ENCODE measurements at regions not wholly inside any gene's neighbourhood (a gene's known extent, or its start where the extent isn't known, plus 50 kb on each side); places are given as distances from the start of the nearest gene placed in this dataset.

- DNase-seq, result no peak
- no peaks in the 10 kb centered on the region for H3K4me1 ChIP-seq (ENCODE audit: insufficient read depth, low read length)
- CTCF ChIA-PET, result no interaction called here
- POLR2A ChIA-PET, result no interaction called here
- no peak overlapping the region for H3K27ac ChIP-seq (ENCODE audit: low read depth, low read length)
- Mint-ChIP-seq H3K4me3 (no peak overlapping the region), H3K36me3 (no peaks in the 10 kb centered on the region), H3K27ac (no peak overlapping the region), H3K4me1 (no peaks in the 10 kb centered on the region), H3K9me3 (peaks cover 0 to 3% (median 2%) of the 10 kb centered on the region in 5 donors), H3K27me3 (peaks cover 0 to 5% of the 10 kb centered on the region in 2 donors)
- no peak overlapping the region for H3K4me3 ChIP-seq (ENCODE audit: low read length)
- no peaks in the 10 kb centered on the region for H3K36me3 ChIP-seq (ENCODE audit: insufficient read depth, low read length)
- no peaks in the 10 kb centered on the region for H3K27me3 ChIP-seq (ENCODE audit: insufficient read depth, low read length, poor library complexity, severe bottlenecking)
- H3K9me3 ChIP-seq (ENCODE audit: low read length), result no peaks in the 10 kb centered on the region
Measured at GRCh38 chr1:14083706-14084105, 383.7 kb downstream of the PRDM2 start.

DNA sequence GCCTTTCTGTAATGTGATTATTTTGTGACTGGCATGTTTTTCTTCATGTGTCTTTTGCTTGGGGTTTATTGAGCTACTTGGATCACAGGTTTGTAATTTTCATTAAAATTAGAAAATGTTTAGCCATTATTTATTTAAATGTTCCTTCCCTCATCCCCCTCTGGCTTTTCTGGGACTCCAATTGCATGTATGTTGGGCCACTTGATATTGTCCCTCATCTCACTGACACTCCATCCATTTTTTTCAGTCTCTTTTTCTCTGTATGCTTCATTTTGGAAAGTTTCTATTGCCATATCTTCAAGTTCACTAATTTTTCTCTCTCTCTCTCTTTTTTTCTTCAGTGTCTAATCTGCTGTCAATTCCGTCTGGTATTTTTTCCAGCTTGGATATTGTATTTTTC is 390.1 kb downstream of the PRDM2 start:
- Mint-ChIP-seq H3K36me3 (peaks cover 0 to 8% (median 0%) of the 10 kb centered on the region in 3 donors), H3K4me1 (no peaks in the 10 kb centered on the region), H3K27me3 (peaks cover 6 to 18% of the 10 kb centered on the region in 2 donors), H3K9me3 (peaks cover 10 to 14% (median 12%) of the 10 kb centered on the region in 5 donors), H3K27ac (no peak overlapping the region), H3K4me3 (no peak overlapping the region)
- Histone ChIP-seq H3K4me3 (ENCODE audit: low read length) (no peak overlapping the region), H3K9me3 (ENCODE audit: low read length) (no peaks in the 10 kb centered on the region), H3K36me3 (ENCODE audit: insufficient read depth, low read length) (no peaks in the 10 kb centered on the region), H3K27me3 (ENCODE audit: insufficient read depth, low read length, poor library complexity, severe bottlenecking) (no peaks in the 10 kb centered on the region), H3K27ac (ENCODE audit: low read depth, low read length) (no peak overlapping the region), H3K4me1 (ENCODE audit: insufficient read depth, low read length) (no peaks in the 10 kb centered on the region)
- ChIA-PET POLR2A (no interaction called here), CTCF (no interaction called here)
- DNase-seq, result no peak

DNA sequence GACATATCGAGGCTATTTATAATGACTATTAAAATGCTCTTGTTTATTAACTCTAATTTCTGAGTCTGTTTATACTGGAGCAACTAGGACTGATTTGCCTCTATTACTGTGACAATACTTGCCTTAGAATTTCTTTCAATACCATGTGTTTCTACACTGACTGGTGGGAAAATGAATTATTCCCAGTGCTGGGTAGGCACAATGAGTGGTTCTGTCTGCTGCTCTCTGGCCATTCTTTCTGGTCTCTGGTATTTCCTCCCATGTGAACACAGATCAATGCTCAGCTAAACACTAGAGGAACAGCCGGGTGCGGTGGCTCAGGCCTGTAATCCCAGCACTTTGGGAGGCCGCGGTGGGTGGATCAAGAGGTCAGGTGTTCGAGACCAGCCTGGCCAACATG is 390.5 kb downstream of the PRDM2 start:
- Mint-ChIP-seq H3K36me3 (peaks cover 0 to 8% (median 0%) of the 10 kb centered on the region in 3 donors), H3K4me3 (no peak overlapping the region), H3K27ac (no peak overlapping the region), H3K9me3 (peaks cover 10 to 14% (median 12%) of the 10 kb centered on the region in 5 donors), H3K27me3 (peaks cover 6 to 18% of the 10 kb centered on the region in 2 donors), H3K4me1 (no peaks in the 10 kb centered on the region)
- no peak overlapping the region for H3K27ac ChIP-seq (ENCODE audit: low read depth, low read length)
- no peaks in the 10 kb centered on the region for H3K9me3 ChIP-seq (ENCODE audit: low read length)
- ChIA-PET CTCF (no interaction called here), POLR2A (no interaction called here)
- H3K36me3 ChIP-seq (ENCODE audit: insufficient read depth, low read length), result no peaks in the 10 kb centered on the region
- H3K27me3 ChIP-seq (ENCODE audit: insufficient read depth, low read length, poor library complexity, severe bottlenecking), result no peaks in the 10 kb centered on the region
- no peak for DNase-seq
- no peak overlapping the region for H3K4me3 ChIP-seq (ENCODE audit: low read length)
- H3K4me1 ChIP-seq (ENCODE audit: insufficient read depth, low read length), result no peaks in the 10 kb centered on the region

DNA sequence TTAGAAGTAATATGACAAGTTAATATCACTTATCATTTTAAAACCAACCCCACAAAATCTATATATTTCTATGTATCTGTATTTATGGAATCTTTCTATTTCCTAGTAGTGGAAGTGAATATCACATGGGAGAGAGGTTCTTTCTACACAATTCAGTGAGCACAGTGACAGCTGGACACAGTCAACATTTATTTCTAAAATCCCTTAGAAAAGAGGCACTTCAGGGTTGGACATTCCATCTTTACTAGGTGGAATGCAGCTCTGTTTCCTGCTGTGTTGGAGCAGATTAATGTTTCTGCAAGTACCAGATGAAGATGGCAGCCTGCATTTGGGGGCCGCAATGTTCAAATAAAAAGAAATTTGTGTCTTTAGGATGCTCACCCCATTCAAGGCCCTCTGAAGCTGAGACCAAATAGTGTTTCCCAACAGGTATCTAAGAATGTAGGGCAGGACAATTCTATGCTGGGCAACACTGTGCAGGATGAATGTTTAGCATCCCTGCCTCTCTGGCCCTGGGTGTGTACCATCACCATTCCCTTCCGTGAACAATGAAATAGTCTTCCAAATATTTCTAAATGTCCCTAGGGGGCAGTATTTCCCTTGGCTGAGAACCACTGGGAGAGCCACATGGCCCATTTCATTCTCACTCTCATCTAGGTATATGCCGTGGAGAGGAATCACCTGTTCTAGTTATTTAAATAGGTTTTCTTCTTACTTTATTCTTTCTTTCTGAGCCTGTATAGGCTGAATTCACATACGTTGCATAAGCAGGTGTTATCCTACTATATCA is 394.8 kb downstream of the PRDM2 start:
- Histone ChIP-seq H3K27me3 (ENCODE audit: insufficient read depth, low read length, poor library complexity, severe bottlenecking) (no peaks in the 10 kb centered on the region), H3K36me3 (ENCODE audit: insufficient read depth, low read length) (no peaks in the 10 kb centered on the region), H3K4me3 (ENCODE audit: low read length) (no peak overlapping the region), H3K9me3 (ENCODE audit: low read length) (no peaks in the 10 kb centered on the region), H3K27ac (ENCODE audit: low read depth, low read length) (no peak overlapping the region), H3K4me1 (ENCODE audit: insufficient read depth, low read length) (no peaks in the 10 kb centered on the region)
- Mint-ChIP-seq H3K27me3 (peaks cover 8 to 22% of the 10 kb centered on the region in 2 donors), H3K4me3 (no peak overlapping the region), H3K36me3 (peaks cover 0 to 8% (median 0%) of the 10 kb centered on the region in 3 donors), H3K9me3 (peaks cover 8 to 13% (median 11%) of the 10 kb centered on the region in 5 donors), H3K27ac (no peak overlapping the region), H3K4me1 (no peaks in the 10 kb centered on the region)
- ChIA-PET POLR2A (no interaction called here), CTCF (no interaction called here)
- DNase-seq, result no peak

GRCh38 chr1:14098294-14098913 is 398.4 kb downstream of the PRDM2 start:
- no peak for DNase-seq
- Histone ChIP-seq H3K9me3 (ENCODE audit: low read length) (no peaks in the 10 kb centered on the region), H3K27ac (ENCODE audit: low read depth, low read length) (no peak overlapping the region), H3K36me3 (ENCODE audit: insufficient read depth, low read length) (no peaks in the 10 kb centered on the region), H3K27me3 (ENCODE audit: insufficient read depth, low read length, poor library complexity, severe bottlenecking) (no peaks in the 10 kb centered on the region), H3K4me1 (ENCODE audit: insufficient read depth, low read length) (no peaks in the 10 kb centered on the region), H3K4me3 (ENCODE audit: low read length) (no peak overlapping the region)
- Mint-ChIP-seq H3K4me3 (no peak overlapping the region), H3K27me3 (peaks cover 4 to 7% of the 10 kb centered on the region in 2 donors), H3K9me3 (peaks cover 0 to 3% (median 0%) of the 10 kb centered on the region in 5 donors), H3K4me1 (no peaks in the 10 kb centered on the region), H3K27ac (no peak overlapping the region), H3K36me3 (no peaks in the 10 kb centered on the region)
- CTCF ChIA-PET, result no interaction called here
- POLR2A ChIA-PET, result no interaction called here

DNA sequence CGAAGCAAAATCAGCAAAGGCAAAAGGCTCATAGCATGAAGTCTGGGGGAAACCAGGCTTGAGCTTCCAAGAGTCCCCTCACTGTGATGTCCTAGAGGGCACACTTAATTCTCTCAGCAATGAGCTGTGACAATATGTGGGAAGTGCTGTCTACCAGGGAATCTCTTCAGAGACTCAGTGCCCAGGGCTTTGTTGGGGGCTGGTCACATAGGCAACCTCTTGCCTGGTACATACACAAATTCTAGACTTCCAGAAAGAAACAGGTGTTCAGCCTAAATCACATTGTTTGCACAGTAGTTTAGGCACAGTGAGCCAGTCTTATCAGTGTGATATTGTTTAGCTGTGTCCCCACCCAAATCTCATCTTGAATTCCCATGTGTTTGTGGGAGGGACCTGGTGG is 400.5 kb downstream of the PRDM2 start:
- ChIA-PET POLR2A (no interaction called here), CTCF (no interaction called here)
- no peaks in the 10 kb centered on the region for H3K9me3 ChIP-seq (ENCODE audit: low read length)
- Mint-ChIP-seq H3K4me1 (no peaks in the 10 kb centered on the region), H3K4me3 (no peak overlapping the region), H3K27ac (no peak overlapping the region), H3K36me3 (no peaks in the 10 kb centered on the region), H3K27me3 (peaks cover 4 to 9% of the 10 kb centered on the region in 2 donors), H3K9me3 (peaks cover 0 to 3% (median 0%) of the 10 kb centered on the region in 5 donors)
- no peak for DNase-seq
- no peaks in the 10 kb centered on the region for H3K27me3 ChIP-seq (ENCODE audit: insufficient read depth, low read length, poor library complexity, severe bottlenecking)
- no peaks in the 10 kb centered on the region for H3K4me1 ChIP-seq (ENCODE audit: insufficient read depth, low read length)
- H3K27ac ChIP-seq (ENCODE audit: low read depth, low read length), result no peak overlapping the region
- no peak overlapping the region for H3K4me3 ChIP-seq (ENCODE audit: low read length)
- no peaks in the 10 kb centered on the region for H3K36me3 ChIP-seq (ENCODE audit: insufficient read depth, low read length)

- no peaks in the 10 kb centered on the region for H3K36me3 Mint-ChIP-seq
- no peak overlapping the region for H3K4me3 ChIP-seq (ENCODE audit: low read length)
Measured at GRCh38 chr1:14100919-14101318, 400.9 kb downstream of the PRDM2 start.

DNA sequence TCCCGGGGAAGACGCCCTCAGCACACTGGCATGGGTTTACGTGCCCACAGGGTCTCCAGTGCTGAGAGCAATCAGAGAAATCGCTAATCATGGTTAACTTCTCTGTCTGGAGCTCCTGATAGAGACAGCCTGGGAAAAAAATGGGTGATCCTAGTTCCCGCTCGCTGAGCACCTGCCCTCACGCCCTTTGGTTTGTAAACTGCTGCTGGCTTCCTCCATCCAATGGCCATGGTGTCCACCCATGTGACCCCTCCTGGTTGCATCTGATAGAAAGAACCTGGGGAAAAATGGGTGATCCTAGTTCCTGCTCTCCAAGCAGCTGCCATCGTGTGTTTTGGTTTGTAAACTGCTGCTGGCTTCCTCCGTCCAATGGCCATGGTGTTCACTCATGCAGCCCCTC is 402.2 kb downstream of the PRDM2 start:
- Mint-ChIP-seq H3K4me3 (no peak overlapping the region), H3K36me3 (no peaks in the 10 kb centered on the region), H3K27ac (no peak overlapping the region), H3K4me1 (no peaks in the 10 kb centered on the region), H3K27me3 (peaks cover 8 to 15% of the 10 kb centered on the region in 2 donors), H3K9me3 (peaks cover 0 to 3% (median 2%) of the 10 kb centered on the region in 5 donors)
- Histone ChIP-seq H3K4me3 (ENCODE audit: low read length) (no peak overlapping the region), H3K36me3 (ENCODE audit: insufficient read depth, low read length) (no peaks in the 10 kb centered on the region), H3K9me3 (ENCODE audit: low read length) (no peaks in the 10 kb centered on the region), H3K27me3 (ENCODE audit: insufficient read depth, low read length, poor library complexity, severe bottlenecking) (no peaks in the 10 kb centered on the region), H3K27ac (ENCODE audit: low read depth, low read length) (no peak overlapping the region), H3K4me1 (ENCODE audit: insufficient read depth, low read length) (no peaks in the 10 kb centered on the region)
- POLR2A ChIA-PET, result no interaction called here
- CTCF ChIA-PET, result no interaction called here
- DNase-seq, result no peak

More at GRCh38 chr1:14100919-14101318, 400.9 kb downstream of the PRDM2 start:
- no peak overlapping the region for H3K4me3 Mint-ChIP-seq
- no peaks in the 10 kb centered on the region for H3K4me1 Mint-ChIP-seq
- H3K27me3 ChIP-seq (ENCODE audit: insufficient read depth, low read length, poor library complexity, severe bottlenecking), result no peaks in the 10 kb centered on the region
- ChIA-PET POLR2A (no interaction called here), CTCF (no interaction called here)
- H3K4me1 ChIP-seq (ENCODE audit: insufficient read depth, low read length), result no peaks in the 10 kb centered on the region
- no peak for DNase-seq
- H3K9me3 ChIP-seq (ENCODE audit: low read length), result no peaks in the 10 kb centered on the region
- no peak overlapping the region for H3K27ac ChIP-seq (ENCODE audit: low read depth, low read length)
- no peak overlapping the region for H3K27ac Mint-ChIP-seq
- peaks cover 4 to 11% of the 10 kb centered on the region in 2 donors for H3K27me3 Mint-ChIP-seq
- no peaks in the 10 kb centered on the region for H3K36me3 ChIP-seq (ENCODE audit: insufficient read depth, low read length)
- peaks cover 0 to 3% (median 0%) of the 10 kb centered on the region in 5 donors for H3K9me3 Mint-ChIP-seq
